ENCODE measurements at regions not wholly inside any gene's neighbourhood (a gene's known extent, or its start where the extent isn't known, plus 50 kb on each side); places are given as distances from the start of the nearest gene placed in this dataset.

DNA sequence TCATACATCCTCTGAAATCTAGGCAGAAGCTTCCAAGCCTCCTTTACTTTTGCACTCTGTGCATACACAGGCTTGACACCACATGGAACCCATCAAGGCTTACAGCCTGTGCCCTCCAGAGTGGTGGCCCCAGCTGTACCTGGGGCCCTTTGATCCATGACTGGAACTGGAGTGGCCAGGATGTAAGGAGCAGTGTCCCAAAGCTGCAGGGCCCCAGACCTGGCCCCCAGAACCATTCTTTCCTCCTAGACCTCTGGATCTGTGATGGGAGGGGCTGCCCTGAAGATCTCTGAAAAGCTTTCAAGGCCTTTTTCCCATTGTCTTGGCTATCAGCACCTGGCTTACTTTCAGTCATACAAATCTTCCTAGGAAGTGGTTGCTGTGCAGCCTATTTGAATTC is 63.1 kb upstream of the NOL4 start:
- TF ChIP-seq, protein P1, sequence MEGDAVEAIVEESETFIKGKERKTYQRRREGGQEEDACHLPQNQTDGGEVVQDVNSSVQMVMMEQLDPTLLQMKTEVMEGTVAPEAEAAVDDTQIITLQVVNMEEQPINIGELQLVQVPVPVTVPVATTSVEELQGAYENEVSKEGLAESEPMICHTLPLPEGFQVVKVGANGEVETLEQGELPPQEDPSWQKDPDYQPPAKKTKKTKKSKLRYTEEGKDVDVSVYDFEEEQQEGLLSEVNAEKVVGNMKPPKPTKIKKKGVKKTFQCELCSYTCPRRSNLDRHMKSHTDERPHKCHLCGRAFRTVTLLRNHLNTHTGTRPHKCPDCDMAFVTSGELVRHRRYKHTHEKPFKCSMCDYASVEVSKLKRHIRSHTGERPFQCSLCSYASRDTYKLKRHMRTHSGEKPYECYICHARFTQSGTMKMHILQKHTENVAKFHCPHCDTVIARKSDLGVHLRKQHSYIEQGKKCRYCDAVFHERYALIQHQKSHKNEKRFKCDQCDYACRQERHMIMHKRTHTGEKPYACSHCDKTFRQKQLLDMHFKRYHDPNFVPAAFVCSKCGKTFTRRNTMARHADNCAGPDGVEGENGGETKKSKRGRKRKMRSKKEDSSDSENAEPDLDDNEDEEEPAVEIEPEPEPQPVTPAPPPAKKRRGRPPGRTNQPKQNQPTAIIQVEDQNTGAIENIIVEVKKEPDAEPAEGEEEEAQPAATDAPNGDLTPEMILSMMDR (IDR thresholded peaks at IDR 0.05), result no peak
- TF ChIP-seq POLR2A (IDR thresholded peaks at IDR 0.05), result no peak
